22Rv1 (cell line): ENCODE measurements at regions not wholly inside any gene's neighbourhood (a gene's known extent, or its start where the extent isn't known, plus 50 kb on each side); places are given as distances from the start of the nearest gene placed in this dataset.

Experiments used
- CTCF ChIP-seq: fragments of 450-650 bp; IDR thresholded peaks from 2 replicates; pipeline ENCODE4 v1.5.1; 2017; ENCODE audit warnings: mild to moderate bottlenecking
- ZFX ChIP-seq: fragments of 450-650 bp; IDR thresholded peaks from 2 replicates; pipeline ENCODE4 v1.6.1; 2017; ENCODE audit warnings: antibody characterized with exemption, borderline replicate concordance

GRCh38 chr11:97087419-97087818 is 697.6 kb downstream of the JRKL start:
- TF ChIP-seq CTCF (no peak), ZFX (no peak)
